Transverse colon (tissue), 4 donors: ENCODE measurements at regions not wholly inside any gene's neighbourhood (a gene's known extent, or its start where the extent isn't known, plus 50 kb on each side); places are given as distances from the start of the nearest gene placed in this dataset.

Source experiments
- DNase-seq: peaks from one replicate; pipeline ENCODE4 v3.0.0-alpha.2; 2019
- H3K27ac ChIP-seq, 4 donors: fragments of 200-600 bp; sonication (generic); 2 replicates each; pipeline ENCODE4 v1.5.1; 2016 to 2018; ENCODE audit warnings: inconsistent platforms in 4 of 4
- H3K27me3 ChIP-seq: fragments of 200-600 bp; sonication (generic); 2 replicates; pipeline ENCODE4 v1.5.1; 2017; ENCODE audit warnings: inconsistent platforms
- H3K36me3 ChIP-seq, 4 donors: fragments of 200-600 bp; sonication (generic); 2 replicates each; pipeline ENCODE4 v1.5.1; 2017 to 2019; ENCODE audit warnings: inconsistent platforms in 4 of 4
- H3K4me1 ChIP-seq, 4 donors: fragments of 200-600 bp; sonication (generic); 2 replicates each; pipeline ENCODE4 v1.5.1; 2017 to 2020; ENCODE audit warnings: inconsistent platforms in 4 of 4
- H3K4me3 ChIP-seq, 4 donors: fragments of 200-600 bp; sonication (generic); 1 replicate in 1 of 4; 2 replicates in 3 of 4; pipeline versions ENCODE4 v1.5.1 to v1.6.1; 2017 to 2019; ENCODE audit warnings: inconsistent platforms in 4 of 4
- H3K9me3 ChIP-seq, 2 donors: fragments of 200-600 bp; sonication (generic); 2 replicates each; pipeline ENCODE4 v1.5.1; 2017 to 2019; ENCODE audit warnings: inconsistent platforms in 2 of 2
- CTCF ChIP-seq, 5 experiments: fragments of 200-600 bp in 3 of 5; fragments of 450-650 bp in 2 of 5; sonication (generic) in 3 of 5; IDR thresholded peaks; 1 replicate in 2 of 5; 2 replicates in 3 of 5; pipeline ENCODE4 v1.5.1; 2016 to 2017; ENCODE audit warnings: antibody characterized with exemption in 5 of 5, inconsistent platforms in 3 of 5, mild to moderate bottlenecking in 2 of 5, moderate library complexity in 1 of 5
- EP300 ChIP-seq: sonication (generic); formaldehyde crosslinking; IDR thresholded peaks from one replicate; pipeline ENCODE4 v1.6.1; 2017; ENCODE audit warnings: antibody characterized with exemption, low read depth
- POLR2A ChIP-seq: fragments of 450-650 bp; IDR thresholded peaks from one replicate; pipeline ENCODE4 v1.6.1; 2016; ENCODE audit warnings: antibody characterized with exemption, mild to moderate bottlenecking, moderate library complexity
- POLR2AphosphoS5 ChIP-seq, 3 donors: sonication (generic); formaldehyde crosslinking; IDR thresholded peaks; one replicate each; pipeline ENCODE4 v1.6.1; 2016; ENCODE audit warnings: antibody characterized with exemption in 3 of 3
- WGBS, 2 donors: methylation state at CpG; one replicate each; pipeline ENCODE4 v1.1.5; 2018; ENCODE audit warnings: low coverage in 1 of 2; 5-methylcytosine and 5-hydroxymethylcytosine counted together
- in situ Hi-C, 4 donors: fragments of 200-750 bp; cut with MboI; loops; one replicate each; pipeline versions ENCODE4 v1.15.0 to v1.15.1; 2017; ENCODE audit warnings: low sequenced_read_pairs in 3 of 4, low pct_ligation_motif_present in 1 of 4, low pct_unique_long_range_greater_than_20kb in 1 of 4
- intact Hi-C: fragments of 100-400 bp; cut with DNase I; formaldehyde crosslinking; loops from one replicate; pipeline ENCODE4 v1.15.1; 2023; ENCODE audit warnings: low total_unique reads

GRCh38 chr15:47376190-47376589, 341.1 kb upstream of the SEMA6D start:
- Histone ChIP-seq H3K27ac (no peak overlapping the region), H3K27me3 (no peaks in the 10 kb centered on the region), H3K9me3 (no peaks in the 10 kb centered on the region), H3K36me3 (no peaks in the 10 kb centered on the region), H3K4me3 (no peak overlapping the region), H3K4me1 (no peaks in the 10 kb centered on the region)
- in situ Hi-C loops: no loop called here
- intact Hi-C loops: no loop called here
- WGBS, 2 donors: 52 to 100% methylated on average over 2 to 3 of the region's 3 CpGs
- TF ChIP-seq CTCF (IDR thresholded peaks at IDR 0.05) (no peak), POLR2AphosphoS5 (IDR thresholded peaks at IDR 0.05) (no peak), EP300 (no peak), POLR2A (no peak)
- DNase-seq: no peak

DNA sequence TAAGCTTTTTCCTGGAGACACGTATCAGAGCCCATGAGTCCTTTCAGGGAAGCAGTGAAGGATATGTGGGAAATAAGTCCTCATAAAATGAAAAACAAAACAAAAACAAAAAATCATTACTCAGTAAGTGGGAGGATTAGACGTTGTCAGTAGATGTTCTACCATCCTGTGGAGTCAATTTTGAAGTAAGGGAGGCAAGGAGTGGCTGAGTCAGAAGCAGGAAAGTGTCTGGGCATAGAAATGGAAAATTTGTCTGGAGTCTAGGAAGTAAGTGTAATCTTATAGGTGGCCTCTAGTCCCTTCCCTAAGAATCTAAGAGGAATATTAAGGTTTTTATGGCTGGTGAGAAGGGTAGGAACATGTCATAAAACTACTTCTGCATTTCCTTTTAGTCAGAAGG, 339.8 kb upstream of the SEMA6D start:
- no peak overlapping the region for H3K4me3 ChIP-seq
- H3K9me3 ChIP-seq: no peaks in the 10 kb centered on the region
- H3K27me3 ChIP-seq: no peaks in the 10 kb centered on the region
- intact Hi-C loops (no loop called here), in situ Hi-C loops (no loop called here)
- no peak overlapping the region for H3K27ac ChIP-seq
- H3K36me3 ChIP-seq: no peaks in the 10 kb centered on the region
- WGBS, 2 donors: 18 to 32% methylated on average over 2 of the region's 2 CpGs
- H3K4me1 ChIP-seq: no peaks in the 10 kb centered on the region
- TF ChIP-seq CTCF (IDR thresholded peaks at IDR 0.05) (no peak), POLR2A (no peak), EP300 (no peak), POLR2AphosphoS5 (IDR thresholded peaks at IDR 0.05) (no peak)
- DNase-seq: no peak

DNA sequence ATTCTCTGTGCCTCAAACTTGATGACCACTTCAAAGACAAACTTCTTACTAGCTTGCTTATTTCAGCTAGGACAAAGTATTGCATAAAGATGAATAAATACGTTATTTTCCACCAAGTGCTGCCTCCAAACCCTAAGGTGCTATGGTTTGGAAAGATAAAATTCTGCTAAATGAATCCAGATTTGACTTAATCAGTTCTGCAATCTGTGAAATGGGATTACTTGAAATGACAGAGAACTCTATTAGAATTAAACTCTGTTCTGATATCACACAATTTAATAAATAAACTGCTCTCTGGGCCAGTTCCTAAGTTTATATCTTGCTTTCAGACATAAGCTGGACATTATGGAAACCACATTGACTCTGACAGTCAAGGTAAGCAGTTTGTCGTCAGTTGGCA, 338.8 kb upstream of the SEMA6D start:
- WGBS, 2 donors: 61 to 75% methylated on average over 1 to 2 of the region's 2 CpGs
- no peaks in the 10 kb centered on the region for H3K27me3 ChIP-seq
- intact Hi-C loops: no loop called here
- no peak overlapping the region for H3K27ac ChIP-seq
- DNase-seq: no peak
- H3K9me3 ChIP-seq: no peaks in the 10 kb centered on the region
- in situ Hi-C loops: no loop called here
- no peak overlapping the region for H3K4me3 ChIP-seq
- no peaks in the 10 kb centered on the region for H3K4me1 ChIP-seq
- no peaks in the 10 kb centered on the region for H3K36me3 ChIP-seq
- TF ChIP-seq POLR2A (no peak), EP300 (no peak), CTCF (IDR thresholded peaks at IDR 0.05) (no peak)

- no peaks in the 10 kb centered on the region for H3K36me3 ChIP-seq
- no peaks in the 10 kb centered on the region for H3K9me3 ChIP-seq
- 74 to 100% methylated on average over 1 to 5 of the region's 5 CpGs for WGBS, 2 donors
- no peak overlapping the region for H3K27ac ChIP-seq
- intact Hi-C loops: no loop called here
- no peaks in the 10 kb centered on the region for H3K27me3 ChIP-seq
- no peak overlapping the region for H3K4me3 ChIP-seq
- TF ChIP-seq POLR2AphosphoS5 (IDR thresholded peaks at IDR 0.05) (no peak), POLR2A (no peak), EP300 (no peak), CTCF (IDR thresholded peaks at IDR 0.05) (no peak)
- peaks cover 0 to 8% (median 0%) of the 10 kb centered on the region in 4 donors for H3K4me1 ChIP-seq
- no peak for DNase-seq
- in situ Hi-C loops: no loop called here
Measured at GRCh38 chr15:47383102-47383501, 334.2 kb upstream of the SEMA6D start.
